DND-41 (cell line): ENCODE measurements at regions not wholly inside any gene's neighbourhood (a gene's known extent, or its start where the extent isn't known, plus 50 kb on each side); places are given as distances from the start of the nearest gene placed in this dataset.

ENCODE experiments used
- EZH2 ChIP-seq: IDR thresholded peaks from 3 replicates; pipeline ENCODE4 v1.6.1; 2012; ENCODE audit warnings: borderline replicate concordance, low read depth, mild to moderate bottlenecking, moderate library complexity, low read length, inconsistent platforms; ENCODE audit not compliant: severe bottlenecking
- TF ChIP-seq, protein P1 (sequence below): IDR thresholded peaks from 2 replicates; pipeline ENCODE4 v1.5.1; 2012; ENCODE audit warnings: borderline replicate concordance, low read length, moderate library complexity, mild to moderate bottlenecking; ENCODE audit not compliant: poor library complexity, severe bottlenecking; ENCODE audit errors: extremely low read depth

DNA sequence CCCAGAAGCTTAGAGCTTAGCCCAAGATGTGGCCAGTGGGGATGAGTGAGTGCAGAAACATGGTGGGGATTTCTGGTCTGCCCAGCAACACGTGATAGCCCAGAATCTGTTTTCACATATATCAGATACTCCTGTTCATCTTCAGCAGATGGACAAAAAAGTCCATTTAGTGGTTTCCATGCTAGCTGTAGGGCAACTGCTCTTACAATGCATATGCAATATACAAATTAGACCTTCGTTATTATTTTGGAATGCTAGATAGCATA lies 96.9 kb upstream of the SGIP1 start:
- TF ChIP-seq, protein P1, sequence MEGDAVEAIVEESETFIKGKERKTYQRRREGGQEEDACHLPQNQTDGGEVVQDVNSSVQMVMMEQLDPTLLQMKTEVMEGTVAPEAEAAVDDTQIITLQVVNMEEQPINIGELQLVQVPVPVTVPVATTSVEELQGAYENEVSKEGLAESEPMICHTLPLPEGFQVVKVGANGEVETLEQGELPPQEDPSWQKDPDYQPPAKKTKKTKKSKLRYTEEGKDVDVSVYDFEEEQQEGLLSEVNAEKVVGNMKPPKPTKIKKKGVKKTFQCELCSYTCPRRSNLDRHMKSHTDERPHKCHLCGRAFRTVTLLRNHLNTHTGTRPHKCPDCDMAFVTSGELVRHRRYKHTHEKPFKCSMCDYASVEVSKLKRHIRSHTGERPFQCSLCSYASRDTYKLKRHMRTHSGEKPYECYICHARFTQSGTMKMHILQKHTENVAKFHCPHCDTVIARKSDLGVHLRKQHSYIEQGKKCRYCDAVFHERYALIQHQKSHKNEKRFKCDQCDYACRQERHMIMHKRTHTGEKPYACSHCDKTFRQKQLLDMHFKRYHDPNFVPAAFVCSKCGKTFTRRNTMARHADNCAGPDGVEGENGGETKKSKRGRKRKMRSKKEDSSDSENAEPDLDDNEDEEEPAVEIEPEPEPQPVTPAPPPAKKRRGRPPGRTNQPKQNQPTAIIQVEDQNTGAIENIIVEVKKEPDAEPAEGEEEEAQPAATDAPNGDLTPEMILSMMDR: no peak
- TF ChIP-seq EZH2: no peak
